GM12878 (cell line): ENCODE measurements at regions not wholly inside any gene's neighbourhood (a gene's known extent, or its start where the extent isn't known, plus 50 kb on each side); places are given as distances from the start of the nearest gene placed in this dataset.

Experiments used
- ATAC-seq: fragments of 200-7000 bp; cut with Tn5 transposase; 3 replicates; pipeline ENCODE4 v1.9.1; 2020; ENCODE audit warnings: mild to moderate bottlenecking, moderate library complexity
- BruUV-seq: library from RNA; stranded (reverse); fragments of 400-500 nt; replicated peaks from 2 replicates; lab custom pipeline; 2021; lab: Mats Ljungman, UMichigan
- CTCF ChIA-PET: fragments of 300-600 bp; sonication (Branson Sonifier 250); formaldehyde crosslinking; extraction: SDS; loops from one replicate; lab custom pipeline; 2021; ENCODE audit warnings: inconsistent platforms; lab: Yijun Ruan, JAX
- POLR2A ChIA-PET: fragments of 350-600 bp; formaldehyde crosslinking; extraction: SDS; loops from one replicate; lab custom pipeline; 2021; ENCODE audit warnings: inconsistent platforms; lab: Charles Lee
- RAD21 ChIA-PET: fragments of 300-600 bp; sonication (Branson Sonifier 250); formaldehyde crosslinking; loops from one replicate; lab custom pipeline; 2023; ENCODE audit warnings: antibody characterized with exemption; ENCODE audit not compliant: unreplicated experiment; lab: Charles Lee
- SMC1A ChIA-PET: fragments of 300-600 bp; sonication (Branson Sonifier 250); formaldehyde crosslinking; loops from one replicate; lab custom pipeline; 2023; ENCODE audit not compliant: unreplicated experiment, uncharacterized antibody; lab: Charles Lee
- DNase-seq: peaks from one replicate; pipeline ENCODE4 v3.0.0-alpha.2; 2011; ENCODE audit warnings: low read depth, low spot score
- FAIRE-seq: peaks from 3 replicates; lab custom pipeline; 2011; peaks lifted over from hg19 to GRCh38; lab: Jason Lieb, UNC
- H2AFZ ChIP-seq: 2 replicates; pipeline ENCODE4 v1.6.0; 2011; ENCODE audit warnings: low read depth, low read length, control low read depth; ENCODE audit not compliant: control insufficient read depth
- H3K27ac ChIP-seq: 2 replicates; pipeline ENCODE4 v1.5.1; 2011; ENCODE audit warnings: control low read depth; ENCODE audit not compliant: control insufficient read depth, insufficient read depth
- H3K27me3 ChIP-seq, 2 experiments: replicated peaks in 1 of 2; 2 replicates each; pipeline versions ENCODE4 v1.6.0 to v1.6.1; 2011; ENCODE audit warnings: low read length in 1 of 2; ENCODE audit not compliant: control insufficient read depth in 2 of 2, insufficient read depth in 2 of 2
- H3K36me3 ChIP-seq, 2 experiments: 2 replicates each; pipeline ENCODE4 v1.5.1; 2011; ENCODE audit warnings: low read length in 1 of 2; ENCODE audit not compliant: control insufficient read depth in 2 of 2, insufficient read depth in 2 of 2
- H3K4me1 ChIP-seq: 2 replicates; pipeline ENCODE4 v1.6.1; 2011; ENCODE audit warnings: mild to moderate bottlenecking, low read length, moderate library complexity, mixed read lengths; ENCODE audit not compliant: control insufficient read depth, insufficient read depth
- H3K4me2 ChIP-seq: 2 replicates; pipeline ENCODE4 v1.6.0; 2011; ENCODE audit warnings: control low read depth; ENCODE audit not compliant: control insufficient read depth, insufficient read depth
- H3K4me3 ChIP-seq: fragments of 200-600 bp; sonication (generic); 2 replicates; pipeline ENCODE4 v1.5.1; 2016
- H3K79me2 ChIP-seq: 2 replicates; pipeline ENCODE4 v1.6.0; 2011; ENCODE audit warnings: low read length; ENCODE audit not compliant: control insufficient read depth, insufficient read depth
- H3K9ac ChIP-seq: 2 replicates; pipeline ENCODE4 v1.8.0; 2011; ENCODE audit warnings: low read length, control low read depth, mixed read lengths; ENCODE audit not compliant: control insufficient read depth, insufficient read depth
- H3K9me3 ChIP-seq: replicated peaks from 3 replicates; pipeline ENCODE4 v1.5.1; 2011; ENCODE audit warnings: mild to moderate bottlenecking, low read length; ENCODE audit not compliant: control insufficient read depth, insufficient read depth
- H4K20me1 ChIP-seq: 2 replicates; pipeline ENCODE4 v1.6.0; 2011; ENCODE audit not compliant: control insufficient read depth, insufficient read depth
- BACH1 ChIP-seq: fragments of 450-650 bp; IDR thresholded peaks from 2 replicates; pipeline ENCODE4 v1.6.1; 2017; ENCODE audit warnings: mild to moderate bottlenecking, borderline replicate concordance
- CREB1 ChIP-seq: IDR thresholded peaks from 2 replicates; pipeline ENCODE4 v1.6.1; 2012; ENCODE audit warnings: low read depth, mild to moderate bottlenecking, inconsistent platforms
- ESRRA ChIP-seq: IDR thresholded peaks from 2 replicates; pipeline ENCODE4 v1.6.1; 2012; ENCODE audit warnings: mild to moderate bottlenecking, low read length, improper control_type of control experiment
- IKZF2 ChIP-seq, 2 experiments: fragments of 450-650 bp; IDR thresholded peaks; 2 replicates each; pipeline ENCODE4 v1.6.1; 2017; ENCODE audit warnings: mild to moderate bottlenecking in 2 of 2, moderate library complexity in 2 of 2
- MEF2B ChIP-seq: fragments of 450-650 bp; IDR thresholded peaks from 2 replicates; pipeline ENCODE4 v1.6.1; 2018; ENCODE audit warnings: mild to moderate bottlenecking, moderate library complexity; ENCODE audit not compliant: partially characterized antibody, poor library complexity, severe bottlenecking
- MLLT1 ChIP-seq: fragments of 450-650 bp; IDR thresholded peaks from 2 replicates; pipeline ENCODE4 v1.6.1; 2016; ENCODE audit warnings: mild to moderate bottlenecking
- MXI1 ChIP-seq: fragments of 150-350 bp; IDR thresholded peaks from 2 replicates; pipeline ENCODE4 v1.6.1; 2011; ENCODE audit warnings: low read depth, mild to moderate bottlenecking, inconsistent platforms, low read length, improper control_type of control experiment
- POLR2AphosphoS2 ChIP-seq: IDR thresholded peaks from 2 replicates; pipeline ENCODE4 v1.6.1; 2011; ENCODE audit warnings: low read depth, mild to moderate bottlenecking, low read length, improper control_type of control experiment, moderate library complexity
- RFX5 ChIP-seq: IDR thresholded peaks from 2 replicates; pipeline ENCODE4 v1.6.1; 2011; ENCODE audit warnings: low read depth, low read length, improper control_type of control experiment
- ZBED1 ChIP-seq: IDR thresholded peaks from 2 replicates; pipeline ENCODE4 v1.6.1; 2016; ENCODE audit warnings: borderline replicate concordance
- ZBTB33 ChIP-seq: fragments of 450-650 bp; IDR thresholded peaks from 2 replicates; pipeline ENCODE4 v1.6.1; 2017; ENCODE audit warnings: mild to moderate bottlenecking
- ZNF217 ChIP-seq: fragments of 450-650 bp; IDR thresholded peaks from 2 replicates; pipeline ENCODE4 v1.6.1; 2017; ENCODE audit warnings: antibody characterized with exemption, mild to moderate bottlenecking
- ZNF384 ChIP-seq: IDR thresholded peaks from 2 replicates; pipeline ENCODE4 v1.6.1; 2012; ENCODE audit warnings: low read depth, mild to moderate bottlenecking, low read length, improper control_type of control experiment, borderline replicate concordance
- WGBS: methylation state at CpG from one replicate; pipeline ENCODE4 v1.1.6; 2016; ENCODE audit warnings: low lambda C conversion rate; ENCODE audit not compliant: insufficient replicate concordance, insufficient coverage; ENCODE audit errors: missing lambda C conversion rate; 5-methylcytosine and 5-hydroxymethylcytosine counted together
- in situ Hi-C: fragments of 300-500 bp; cut with MboI; formaldehyde crosslinking; loops from 9 replicates; pipeline ENCODE4 v1.14.3; 2018; ENCODE audit warnings: mixed read lengths
- intact Hi-C: fragments of 100-400 bp; cut with micrococcal nuclease; formaldehyde crosslinking; loops from one replicate; pipeline ENCODE4 v1.14.2; 2022; ENCODE audit not compliant: unreplicated experiment
- TF ChIP-seq, protein P1 (sequence below): fragments of 450-650 bp; IDR thresholded peaks from 2 replicates; pipeline ENCODE4 v1.6.1; 2017; ENCODE audit warnings: mild to moderate bottlenecking, moderate library complexity

DNA sequence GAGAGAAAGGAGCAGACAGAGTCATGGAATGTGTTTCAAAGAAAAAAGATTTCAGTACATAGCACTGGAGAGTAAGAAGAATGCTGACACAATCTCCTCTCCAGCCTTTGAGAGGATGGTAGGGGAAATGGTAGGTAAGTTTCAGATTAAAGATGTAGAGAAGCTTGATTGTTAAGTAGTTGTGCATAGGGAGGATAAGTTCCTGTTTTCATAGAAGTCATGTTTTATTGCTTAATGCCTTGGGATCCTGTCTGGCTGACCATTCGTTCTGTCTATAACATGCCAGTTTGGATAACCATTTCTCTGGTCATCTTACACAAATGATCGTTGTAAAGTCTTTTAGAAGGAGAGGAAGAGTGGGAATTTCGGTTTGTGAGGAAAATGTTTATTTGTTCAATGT lies 95.7 kb upstream of the IGSF10 start (continued):
- TF ChIP-seq, protein P1, sequence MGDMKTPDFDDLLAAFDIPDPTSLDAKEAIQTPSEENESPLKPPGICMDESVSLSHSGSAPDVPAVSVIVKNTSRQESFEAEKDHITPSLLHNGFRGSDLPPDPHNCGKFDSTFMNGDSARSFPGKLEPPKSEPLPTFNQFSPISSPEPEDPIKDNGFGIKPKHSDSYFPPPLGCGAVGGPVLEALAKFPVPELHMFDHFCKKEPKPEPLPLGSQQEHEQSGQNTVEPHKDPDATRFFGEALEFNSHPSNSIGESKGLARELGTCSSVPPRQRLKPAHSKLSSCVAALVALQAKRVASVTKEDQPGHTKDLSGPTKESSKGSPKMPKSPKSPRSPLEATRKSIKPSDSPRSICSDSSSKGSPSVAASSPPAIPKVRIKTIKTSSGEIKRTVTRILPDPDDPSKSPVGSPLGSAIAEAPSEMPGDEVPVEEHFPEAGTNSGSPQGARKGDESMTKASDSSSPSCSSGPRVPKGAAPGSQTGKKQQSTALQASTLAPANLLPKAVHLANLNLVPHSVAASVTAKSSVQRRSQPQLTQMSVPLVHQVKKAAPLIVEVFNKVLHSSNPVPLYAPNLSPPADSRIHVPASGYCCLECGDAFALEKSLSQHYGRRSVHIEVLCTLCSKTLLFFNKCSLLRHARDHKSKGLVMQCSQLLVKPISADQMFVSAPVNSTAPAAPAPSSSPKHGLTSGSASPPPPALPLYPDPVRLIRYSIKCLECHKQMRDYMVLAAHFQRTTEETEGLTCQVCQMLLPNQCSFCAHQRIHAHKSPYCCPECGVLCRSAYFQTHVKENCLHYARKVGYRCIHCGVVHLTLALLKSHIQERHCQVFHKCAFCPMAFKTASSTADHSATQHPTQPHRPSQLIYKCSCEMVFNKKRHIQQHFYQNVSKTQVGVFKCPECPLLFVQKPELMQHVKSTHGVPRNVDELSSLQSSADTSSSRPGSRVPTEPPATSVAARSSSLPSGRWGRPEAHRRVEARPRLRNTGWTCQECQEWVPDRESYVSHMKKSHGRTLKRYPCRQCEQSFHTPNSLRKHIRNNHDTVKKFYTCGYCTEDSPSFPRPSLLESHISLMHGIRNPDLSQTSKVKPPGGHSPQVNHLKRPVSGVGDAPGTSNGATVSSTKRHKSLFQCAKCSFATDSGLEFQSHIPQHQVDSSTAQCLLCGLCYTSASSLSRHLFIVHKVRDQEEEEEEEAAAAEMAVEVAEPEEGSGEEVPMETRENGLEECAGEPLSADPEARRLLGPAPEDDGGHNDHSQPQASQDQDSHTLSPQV = no peak
- no peak for TF ChIP-seq ZNF217
- TF ChIP-seq ZBED1 = no peak
- TF ChIP-seq MXI1 = no peak

DNA sequence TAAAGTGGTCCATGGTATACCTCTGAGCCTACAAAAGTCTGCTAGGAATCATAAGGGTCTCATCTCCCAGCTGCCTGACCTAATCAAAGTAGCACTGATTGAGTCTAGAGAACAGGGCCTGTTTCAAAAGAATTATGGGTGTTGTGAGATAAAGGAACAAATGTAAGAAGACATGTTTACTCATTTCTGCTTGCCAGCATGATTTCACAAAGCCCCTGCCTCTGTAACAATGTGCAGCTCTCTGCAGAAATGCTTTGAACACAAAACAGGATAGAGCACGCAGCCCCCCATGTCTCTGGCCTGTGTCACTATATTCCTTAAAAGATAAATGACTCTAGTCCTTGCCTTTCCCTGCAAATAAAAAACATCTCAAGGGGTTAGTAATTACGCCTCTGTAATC lies 94.7 kb upstream of the IGSF10 start:
- H3K27me3 ChIP-seq = no peaks in the 10 kb centered on the region
- FAIRE-seq = no peak
- ChIA-PET SMC1A (interaction anchor here (0.5 to 1.5 kb wide), 3 partner anchors 9 to 247 kb away, joined by 4 to 6 read pairs (median 5); no protein-coding TSS in a partner anchor), CTCF (interaction anchor here (0.9 kb wide), 1 partner anchor 88 kb away, joined by 3 read pairs; no protein-coding TSS in a partner anchor), RAD21 (no interaction called here), POLR2A (no interaction called here)
- no peak overlapping the region for H3K9ac ChIP-seq
- 20% methylated on average over 2 of the region's 2 CpGs for WGBS
- no peak overlapping the region for H3K27ac ChIP-seq
- no peak overlapping the region for H3K4me3 ChIP-seq
- intact Hi-C loops = no loop called here
- no peak overlapping the region for H3K4me2 ChIP-seq
- ATAC-seq = no peak
- BruUV-seq = no TSS peak
- H4K20me1 ChIP-seq = no peaks in the 10 kb centered on the region
- no peaks in the 10 kb centered on the region for H3K79me2 ChIP-seq
- no peaks in the 10 kb centered on the region for H3K36me3 ChIP-seq
- no peak for TF ChIP-seq POLR2AphosphoS2
- TF ChIP-seq BACH1 = no peak
- no peak for TF ChIP-seq ZBED1
- TF ChIP-seq ZBTB33 = no peak
- no peak for TF ChIP-seq MLLT1
- no peak for TF ChIP-seq MEF2B
- no peak for TF ChIP-seq CREB1
- TF ChIP-seq RFX5 = no peak
- TF ChIP-seq IKZF2 (IDR thresholded peaks at IDR 0.05) = no peak
- TF ChIP-seq ZNF384 = no peak
- TF ChIP-seq ESRRA = no peak
- no peaks in the 10 kb centered on the region for H3K4me1 ChIP-seq
- in situ Hi-C loops = no loop called here
- no peak overlapping the region for H2AFZ ChIP-seq
- no peaks in the 10 kb centered on the region for H3K9me3 ChIP-seq
- no peak for DNase-seq
